ENCODE measurements at regions not wholly inside any gene's neighbourhood (a gene's known extent, or its start where the extent isn't known, plus 50 kb on each side); places are given as distances from the start of the nearest gene placed in this dataset.
A peak's percentile ranks its signal among the peaks of the same experiment; 100 is the strongest.

GRCh38 chr9:13896922-13897835 lies 416.8 kb downstream of the NFIB start:
- no peaks in the 10 kb centered on the region for H3K36me3 ChIP-seq (ENCODE audit: control insufficient read depth in 2 of 2, insufficient read depth in 1 of 2, low read length in 2 of 2)
- H3K4me1 ChIP-seq (ENCODE audit: control insufficient read depth, insufficient read depth, low read length), result peaks cover 10% of the 10 kb centered on the region
- no peak overlapping the region for H3K4me3 ChIP-seq (ENCODE audit: low read depth, low read length)
- no peak for TF ChIP-seq YY2 (tag by site-specific recombination; IDR thresholded peaks at IDR 0.05)
- TF ChIP-seq ZNF280C (tag by site-specific recombination; IDR thresholded peaks at IDR 0.05), result no peak
- no peak for TF ChIP-seq SETDB1 (IDR thresholded peaks at IDR 0.05; ENCODE audit: insufficient read length, low read length)
- no peak for TF ChIP-seq PBX3 (CRISPR knock-in tag; IDR thresholded peaks at IDR 0.05)
- TF ChIP-seq ZNF23 (tag by site-specific recombination; IDR thresholded peaks at IDR 0.05; ENCODE audit: borderline replicate concordance), result no peak
- no peaks in the 10 kb centered on the region for H3K9me3 ChIP-seq (ENCODE audit: control insufficient read depth, insufficient read depth, low read depth, low read length)
- ChIA-PET CTCF (no interaction called here), POLR2A (no interaction called here)
- H3K27ac ChIP-seq (ENCODE audit: extremely low read depth, low read depth, low read length), result no peak overlapping the region

- Histone ChIP-seq H3K4me3 (ENCODE audit: low read depth, low read length) (no peak overlapping the region), H3K4me1 (ENCODE audit: control insufficient read depth, insufficient read depth, low read length) (peaks cover 10% of the 10 kb centered on the region), H3K9me3 (ENCODE audit: control insufficient read depth, insufficient read depth, low read depth, low read length) (no peaks in the 10 kb centered on the region), H3K27ac (ENCODE audit: extremely low read depth, low read depth, low read length) (no peak overlapping the region), H3K36me3 (ENCODE audit: control insufficient read depth in 2 of 2, insufficient read depth in 1 of 2, low read length in 2 of 2) (no peaks in the 10 kb centered on the region)
- ChIA-PET CTCF (no interaction called here), POLR2A (no interaction called here)
- TF ChIP-seq ZFP3 (tag by site-specific recombination; IDR thresholded peaks at IDR 0.05; ENCODE audit: low read depth) (no peak), ZNF837 (tag by site-specific recombination; IDR thresholded peaks at IDR 0.05) (no peak), HOXD13 (CRISPR knock-in tag; IDR thresholded peaks at IDR 0.05; ENCODE audit: borderline replicate concordance) (no peak), ZSCAN16 (tag by site-specific recombination; IDR thresholded peaks at IDR 0.05) (no peak), ZNF37A (tag by site-specific recombination; IDR thresholded peaks at IDR 0.05) (no peak), ATF2 (tag by site-specific recombination; IDR thresholded peaks at IDR 0.05; ENCODE audit: low read depth) (0 out of 2 replicates have a peak, but pooled peaks have one; percentile 30)
Measured at GRCh38 chr9:13896047-13896446, 417.9 kb downstream of the NFIB start.

GRCh38 chr9:13885258-13885657 lies 428.7 kb downstream of the NFIB start:
- CTCF ChIA-PET, result interaction anchor here (0.9 kb wide), 1 partner anchor 457 kb away, joined by 4 read pairs; no protein-coding TSS in a partner anchor
- Histone ChIP-seq H3K9me3 (ENCODE audit: control insufficient read depth, insufficient read depth, low read depth, low read length) (no peaks in the 10 kb centered on the region), H3K27ac (ENCODE audit: extremely low read depth, low read depth, low read length) (no peak overlapping the region), H3K4me3 (ENCODE audit: low read depth, low read length) (no peak overlapping the region), H3K4me1 (ENCODE audit: control insufficient read depth, insufficient read depth, low read length) (no peaks in the 10 kb centered on the region), H3K36me3 (ENCODE audit: control insufficient read depth in 2 of 2, insufficient read depth in 1 of 2, low read length in 2 of 2) (no peaks in the 10 kb centered on the region)
- POLR2A ChIA-PET, result no interaction called here
- TF ChIP-seq HIC1 (tag by site-specific recombination; IDR thresholded peaks at IDR 0.05) (no peak), PATZ1 (tag by site-specific recombination; IDR thresholded peaks at IDR 0.05) (no peak), ZNF518A (tag by site-specific recombination; conservative IDR thresholded peaks at IDR 0.05; ENCODE audit: low read depth) (no peak), SETDB1 (IDR thresholded peaks at IDR 0.05; ENCODE audit: insufficient read length, low read length) (peak; percentile 92), ZNF585B (tag by site-specific recombination; IDR thresholded peaks at IDR 0.05) (no peak)

All from HEK293 (cell line).